HG03342 (cell line): ENCODE measurements at regions not wholly inside any gene's neighbourhood (a gene's known extent, or its start where the extent isn't known, plus 50 kb on each side); places are given as distances from the start of the nearest gene placed in this dataset.

ENCODE experiments used
- ATAC-seq: cut with Tn5 transposase; IDR thresholded peaks from one replicate; pipeline ENCODE4 v1.9.1; 2021; ENCODE audit warnings: mild to moderate bottlenecking, moderate library complexity; ENCODE audit not compliant: unreplicated experiment

DNA sequence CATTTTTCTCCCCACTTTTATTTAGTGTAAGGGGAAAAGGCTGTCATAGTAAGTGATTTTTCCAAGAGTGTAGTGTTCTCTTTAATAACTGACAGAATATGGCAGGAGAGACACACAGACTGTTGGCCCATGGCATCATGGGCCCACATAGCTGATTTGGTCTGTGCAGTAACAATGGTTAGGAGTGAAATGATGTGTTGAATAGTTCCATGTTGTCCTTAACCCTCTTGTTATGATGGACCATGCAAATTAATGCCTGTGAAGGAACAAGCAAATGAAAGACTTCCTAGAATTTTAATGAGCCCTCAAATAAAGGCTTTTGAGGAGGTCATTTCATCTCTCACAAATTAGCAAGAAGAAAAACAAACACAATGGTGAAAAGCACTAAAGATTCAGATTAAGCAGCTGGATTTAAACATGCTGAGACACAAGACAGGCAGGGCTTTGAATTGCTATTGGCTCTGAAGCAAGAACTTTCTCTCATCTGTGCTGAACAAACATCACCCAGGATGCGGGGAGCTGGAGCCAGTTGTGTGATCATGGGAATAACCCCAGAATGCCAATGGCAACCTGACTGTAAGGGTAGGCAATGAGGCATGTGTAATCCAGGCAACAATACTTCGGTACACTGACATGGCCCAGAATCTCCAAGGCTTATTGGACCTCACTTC lies 136.7 kb upstream of the VEPH1 start:
- ATAC-seq: no peak

DNA sequence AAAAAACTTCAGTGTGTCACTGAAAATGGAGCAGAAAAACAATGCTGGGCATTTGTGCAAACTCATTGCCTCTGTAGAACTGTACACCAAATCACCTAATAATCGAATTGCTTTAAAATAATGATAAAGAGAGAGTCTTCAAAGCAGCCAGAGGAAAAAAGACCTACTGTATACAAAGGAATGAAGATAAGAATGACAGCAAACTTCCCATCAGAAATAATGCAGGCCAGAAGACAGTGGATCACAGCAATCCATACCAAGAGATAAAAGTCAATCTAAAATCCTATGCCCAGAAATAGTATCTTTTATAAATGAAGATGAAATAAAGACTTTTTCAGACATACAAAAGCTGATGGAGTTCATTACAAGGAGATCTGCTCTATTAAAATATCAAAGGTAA lies 134.7 kb upstream of the VEPH1 start:
- no peak for ATAC-seq

DNA sequence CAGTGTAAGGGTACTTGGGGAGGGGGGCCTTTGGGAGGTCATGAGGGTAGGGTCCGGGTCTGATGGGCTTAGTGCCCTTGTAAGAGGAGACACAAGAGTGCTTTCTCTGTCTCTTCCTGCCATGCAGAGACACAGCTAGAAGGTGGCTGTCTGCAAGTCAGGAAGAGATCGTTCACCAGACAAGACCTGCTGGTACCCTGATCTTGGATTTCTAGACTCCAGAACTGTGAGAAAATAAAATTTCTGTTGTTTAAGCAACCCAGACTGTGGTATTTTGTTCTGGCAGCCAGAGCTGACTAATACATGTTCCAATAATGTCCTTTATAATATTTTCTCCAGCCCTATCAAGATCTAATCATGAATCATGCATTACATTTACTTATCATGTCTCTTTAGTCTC lies 130.0 kb upstream of the VEPH1 start:
- ATAC-seq: no peak

DNA sequence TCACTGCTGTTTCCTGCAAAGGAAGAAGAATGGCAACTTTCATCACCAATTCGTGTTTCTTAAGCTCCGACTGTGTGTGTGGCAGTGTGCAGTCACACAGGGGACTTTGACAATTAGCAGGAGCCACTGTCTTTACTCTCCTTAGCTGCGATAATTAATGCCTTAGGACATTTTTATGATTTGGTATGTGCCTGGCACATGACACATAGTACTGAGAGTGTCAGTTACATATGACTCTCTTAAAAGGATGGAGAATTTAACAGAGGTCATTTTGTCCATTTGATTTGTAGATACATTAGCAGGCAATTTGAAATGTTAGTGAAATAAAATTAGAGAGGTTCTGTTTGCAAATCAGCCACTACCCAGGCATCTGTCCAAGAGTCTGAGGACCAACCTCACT lies 128.9 kb upstream of the VEPH1 start:
- no peak for ATAC-seq

DNA sequence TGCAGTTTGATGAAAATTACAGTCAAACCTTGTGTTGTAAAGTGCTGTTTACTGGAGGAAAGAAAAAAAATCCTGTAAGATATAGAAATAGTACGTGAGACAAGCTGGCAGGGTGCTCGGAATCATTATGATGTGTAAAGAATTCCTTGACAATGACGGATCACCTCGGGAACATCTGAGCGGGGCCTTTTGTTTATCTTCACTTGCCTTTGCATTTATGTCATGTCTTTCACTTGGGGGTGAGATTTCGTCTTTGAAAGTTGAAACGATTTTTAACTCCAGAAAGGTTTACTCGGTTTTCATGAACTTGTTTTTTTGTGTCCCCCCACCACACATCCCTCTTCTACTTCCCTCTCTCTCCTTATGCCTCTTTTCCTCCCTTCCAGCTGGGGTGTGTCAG lies 128.3 kb upstream of the VEPH1 start:
- no peak for ATAC-seq

DNA sequence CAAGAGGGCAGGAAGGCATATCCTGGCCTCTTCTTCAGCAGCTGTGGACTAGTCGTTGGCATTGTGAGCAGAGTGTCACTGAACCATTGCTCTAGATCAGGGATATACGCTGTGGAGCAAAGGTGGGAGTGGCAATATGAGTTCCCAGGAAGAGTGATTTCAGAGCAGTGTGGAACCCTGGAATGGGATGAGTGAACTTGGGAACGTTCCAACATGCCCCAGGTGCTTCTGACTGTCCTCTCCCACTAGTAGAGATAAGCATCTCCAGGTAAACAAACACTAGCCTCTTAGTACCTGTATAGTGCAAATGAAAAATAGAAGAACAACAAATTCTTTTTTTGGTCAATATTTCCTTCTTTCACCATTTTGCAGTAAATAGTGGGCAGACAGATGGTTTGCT lies 123.6 kb upstream of the VEPH1 start:
- no peak for ATAC-seq

DNA sequence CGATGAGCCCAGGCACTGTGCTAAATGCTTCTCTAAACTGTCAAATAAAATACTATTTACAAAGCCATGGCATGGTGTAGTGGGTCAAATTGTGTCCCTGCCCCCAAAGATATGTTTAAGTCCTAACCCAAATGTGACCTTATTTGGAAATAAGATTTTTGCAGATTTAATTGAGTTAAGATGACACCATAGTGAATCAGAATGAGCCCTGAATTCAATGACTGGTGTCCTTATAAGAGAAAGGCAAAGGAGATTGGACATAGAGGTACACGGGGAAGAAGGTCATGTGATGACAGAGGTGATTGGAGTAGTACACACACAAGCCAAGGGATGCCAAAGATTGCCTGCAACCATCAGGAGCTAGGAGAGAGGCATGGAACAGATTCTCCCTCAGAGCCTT lies 121.6 kb upstream of the VEPH1 start:
- no peak for ATAC-seq

DNA sequence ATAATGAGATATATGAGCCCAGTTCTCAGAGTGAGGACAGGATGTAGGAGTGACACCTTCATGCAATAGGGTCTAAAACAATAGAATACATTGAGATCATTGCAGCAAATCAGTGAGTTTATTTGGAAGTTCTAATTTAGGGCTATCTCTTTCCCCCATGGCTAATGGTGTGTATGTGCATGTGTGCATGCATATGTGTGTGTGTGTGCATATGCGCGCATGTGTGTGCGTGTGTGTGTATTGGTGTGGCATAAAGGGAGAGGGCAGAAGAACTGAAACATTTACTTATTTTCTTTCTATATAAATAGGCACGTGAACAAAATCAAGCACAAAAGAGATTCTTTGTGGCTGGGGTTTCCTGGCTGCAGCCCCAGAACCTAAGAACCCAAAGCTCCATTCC lies 115.7 kb upstream of the VEPH1 start:
- ATAC-seq: no peak

DNA sequence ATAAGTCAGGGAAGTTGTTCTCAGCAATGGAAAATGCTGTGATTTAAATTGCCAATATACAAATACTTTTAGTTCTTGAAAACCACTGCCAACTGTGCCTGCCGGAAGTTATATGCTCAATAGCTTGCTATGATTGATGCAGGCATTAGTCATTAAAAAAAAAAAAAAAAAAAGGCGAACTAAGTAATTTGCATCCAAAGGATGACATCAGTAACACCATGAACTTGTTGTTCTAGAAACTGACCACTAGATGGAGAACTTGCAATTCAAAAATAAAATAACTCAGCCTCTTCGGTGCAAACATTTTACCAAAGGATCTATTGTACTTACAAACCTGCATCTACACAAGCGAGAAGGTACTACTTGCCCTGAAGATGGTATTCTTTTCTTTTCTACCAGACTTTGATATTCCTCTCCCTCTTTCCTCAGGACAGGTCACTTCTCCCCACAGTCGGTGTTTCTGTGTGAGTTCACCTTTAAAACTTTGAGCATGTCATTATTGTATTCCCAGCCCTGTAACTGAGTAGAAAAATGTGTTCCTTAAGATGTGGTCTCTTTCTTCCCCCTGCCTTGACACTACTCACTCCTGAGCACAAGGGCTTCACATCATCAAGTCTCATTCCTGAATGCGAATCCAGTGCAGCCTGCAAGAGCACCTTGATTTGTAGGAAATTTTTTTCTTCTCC lies 115.0 kb upstream of the VEPH1 start:
- ATAC-seq: peak; percentile 78

DNA sequence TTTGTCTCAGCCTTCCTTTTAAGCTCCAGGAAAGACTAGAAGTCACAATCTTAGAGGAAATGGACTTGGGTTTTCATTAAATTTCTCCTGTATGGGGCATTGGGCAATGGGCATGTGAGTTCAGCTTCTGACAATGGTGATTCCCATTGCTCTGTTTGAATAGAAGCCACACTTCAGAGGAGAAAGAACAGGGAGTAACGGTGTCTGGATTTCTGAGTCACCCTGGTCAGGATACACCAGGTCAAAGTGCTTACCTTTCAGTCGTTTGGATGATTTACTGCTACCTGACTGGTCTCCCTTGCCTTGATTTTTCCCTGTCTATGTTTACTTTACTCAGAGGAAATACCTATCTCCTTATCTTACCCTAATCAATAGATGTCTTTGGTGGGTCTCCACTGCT lies 111.7 kb upstream of the VEPH1 start:
- ATAC-seq: no peak

DNA sequence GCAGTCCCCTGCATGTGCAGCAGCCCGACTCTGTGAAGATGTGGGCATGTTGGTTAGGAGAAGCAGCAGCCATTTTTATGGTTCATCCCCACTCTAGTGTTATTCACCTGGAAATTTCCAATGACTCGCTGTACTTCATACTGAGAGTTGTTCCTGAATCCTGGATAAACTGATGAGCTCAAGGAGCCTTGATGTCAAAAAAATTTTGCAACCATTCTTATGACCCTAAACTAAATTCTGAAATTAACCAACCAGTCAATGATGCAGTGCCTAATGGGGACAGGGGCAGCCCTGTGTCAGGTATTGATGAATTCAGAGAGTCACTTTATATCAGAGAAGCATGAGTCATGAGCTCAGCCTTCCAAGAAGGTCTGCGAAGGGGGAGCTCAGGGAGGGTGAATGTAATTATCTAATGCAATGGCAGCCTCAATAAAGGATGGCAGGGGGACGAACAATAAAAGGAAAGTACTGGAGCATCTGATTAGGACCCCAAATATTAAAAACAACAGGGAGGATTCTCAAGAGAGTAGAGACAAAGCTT lies 108.4 kb upstream of the VEPH1 start:
- ATAC-seq: no peak

DNA sequence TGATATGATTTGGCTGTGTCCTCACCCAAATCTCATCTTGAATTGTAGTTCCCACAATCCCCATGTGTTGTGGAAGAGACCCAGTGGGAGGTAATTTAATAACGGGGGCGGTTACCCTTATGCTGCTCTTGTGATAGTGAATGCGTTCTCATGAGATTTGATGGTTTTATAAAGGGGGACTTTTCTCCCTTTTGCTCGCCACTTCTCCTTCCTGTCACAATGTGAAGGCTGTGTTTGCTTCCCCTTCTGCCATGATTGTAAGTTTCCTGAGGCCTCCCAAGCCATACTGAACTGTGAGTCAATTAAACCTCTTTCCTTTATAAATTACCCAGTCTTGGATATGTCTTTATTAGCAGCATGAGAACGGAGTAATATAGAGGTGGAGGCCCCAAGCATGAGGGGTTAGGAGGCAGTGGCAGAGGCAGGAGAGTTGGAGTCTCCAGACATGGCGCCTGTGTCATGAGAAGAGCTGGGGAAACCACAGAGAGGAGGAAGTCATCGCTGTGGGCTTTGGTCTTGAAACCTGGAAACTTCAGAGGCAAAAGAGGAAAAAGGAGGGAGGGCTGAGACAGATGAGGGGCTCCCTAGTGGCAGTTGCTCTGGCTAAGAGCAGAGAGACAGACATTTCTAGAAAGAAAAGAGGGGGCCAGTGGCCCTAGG lies 107.8 kb upstream of the VEPH1 start:
- ATAC-seq: no peak

DNA sequence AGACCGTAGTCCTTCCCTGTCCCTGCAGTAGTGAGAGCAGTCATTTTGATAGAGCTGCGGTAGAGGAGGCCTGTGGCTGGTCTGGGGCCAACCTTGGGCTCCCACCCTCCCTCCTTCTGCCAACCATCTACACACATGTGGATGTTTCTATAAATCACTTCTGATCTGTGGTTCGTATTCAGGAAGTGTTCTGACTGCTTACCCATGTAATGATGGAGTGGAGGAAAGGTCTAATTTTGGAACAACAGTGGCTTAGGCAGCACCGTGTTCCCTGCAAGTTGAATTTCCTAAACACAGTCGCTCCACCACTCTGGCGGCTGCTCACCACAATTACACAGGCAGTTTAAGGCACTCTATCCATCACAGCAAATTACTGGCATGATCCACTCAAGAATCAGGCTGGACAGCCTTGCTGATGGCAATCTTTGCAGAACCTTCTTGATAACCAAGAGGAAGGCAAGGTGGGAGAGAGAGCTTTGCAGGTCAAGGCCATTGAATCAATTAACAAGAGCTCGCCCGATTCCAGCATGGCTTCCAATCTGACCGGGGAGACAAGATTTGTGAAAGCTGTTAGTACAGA lies 104.7 kb upstream of the VEPH1 start:
- no peak for ATAC-seq

DNA sequence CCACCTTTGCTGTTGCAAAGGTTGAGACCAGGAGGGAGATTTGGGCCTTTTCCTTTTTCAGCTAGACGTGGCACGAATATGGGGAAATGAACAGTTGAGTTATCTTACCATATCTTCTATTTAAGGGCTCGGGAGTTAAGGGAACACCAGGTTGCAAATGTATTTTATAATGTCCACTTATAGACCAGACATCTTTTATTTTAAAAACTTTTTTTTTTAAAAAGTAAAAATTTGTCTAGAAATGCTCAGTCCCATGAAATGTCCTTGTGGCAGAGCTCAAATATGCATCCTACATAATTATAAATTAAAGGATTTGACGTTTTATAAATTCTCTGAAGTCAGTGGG lies 103.6 kb upstream of the VEPH1 start:
- no peak for ATAC-seq

DNA sequence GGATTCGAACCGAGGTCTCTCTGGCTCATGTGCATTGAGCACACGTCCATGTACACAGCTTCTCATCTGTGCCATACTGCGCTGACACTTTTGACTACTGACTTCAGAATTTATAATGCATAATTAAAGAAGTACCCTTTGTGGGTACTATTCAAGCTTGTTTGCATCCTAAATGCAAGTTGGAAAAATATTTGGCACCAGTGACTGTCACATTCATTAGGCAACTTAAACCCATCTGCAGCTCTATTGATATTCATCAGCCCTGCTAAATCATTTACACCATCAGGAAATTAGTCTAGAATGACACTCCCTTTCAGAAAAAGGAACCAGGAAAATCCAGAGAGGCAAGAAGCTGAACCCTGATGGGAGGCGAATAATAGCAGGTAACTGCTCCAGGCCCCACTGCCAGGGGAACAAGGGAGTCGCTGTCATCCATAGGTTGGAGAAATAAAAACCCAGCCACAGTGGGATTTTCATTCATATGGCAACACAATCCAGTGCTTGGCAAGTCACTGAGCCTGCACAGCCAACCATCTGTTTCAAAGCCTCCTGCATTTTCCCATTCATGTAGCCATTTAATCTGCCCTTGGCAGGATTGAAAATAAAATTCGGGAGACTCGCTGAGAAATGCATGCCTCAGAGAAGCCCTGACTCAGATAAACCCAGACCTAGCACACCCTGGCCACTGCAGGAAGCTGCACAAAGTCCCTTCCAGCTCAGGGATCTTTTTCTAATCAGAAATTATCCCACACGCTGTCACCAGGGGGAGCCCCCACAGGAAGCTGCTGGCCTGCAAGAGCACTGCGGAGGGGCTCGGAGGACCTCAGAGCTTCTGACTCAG lies 103.0 kb upstream of the VEPH1 start:
- ATAC-seq: peak; percentile 93

DNA sequence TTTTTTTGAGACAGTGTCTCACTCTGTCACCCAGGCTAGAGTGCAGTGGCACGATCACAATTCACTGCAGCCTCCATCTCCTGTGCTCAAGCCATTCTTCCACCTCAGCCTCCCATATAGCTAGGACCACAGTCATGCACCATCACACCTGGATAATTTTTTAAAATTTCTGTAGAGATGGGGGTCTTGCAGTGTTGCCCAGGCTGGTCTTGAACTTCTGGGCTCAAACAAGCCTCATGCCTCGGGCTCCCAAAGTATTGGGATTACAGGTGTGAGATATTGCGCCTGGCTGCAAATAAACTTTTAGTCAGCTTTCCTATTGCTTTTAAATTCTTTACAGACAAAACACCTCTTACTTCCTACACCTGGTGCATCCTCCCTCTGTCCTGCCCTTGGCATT lies 102.1 kb upstream of the VEPH1 start:
- ATAC-seq: no peak

DNA sequence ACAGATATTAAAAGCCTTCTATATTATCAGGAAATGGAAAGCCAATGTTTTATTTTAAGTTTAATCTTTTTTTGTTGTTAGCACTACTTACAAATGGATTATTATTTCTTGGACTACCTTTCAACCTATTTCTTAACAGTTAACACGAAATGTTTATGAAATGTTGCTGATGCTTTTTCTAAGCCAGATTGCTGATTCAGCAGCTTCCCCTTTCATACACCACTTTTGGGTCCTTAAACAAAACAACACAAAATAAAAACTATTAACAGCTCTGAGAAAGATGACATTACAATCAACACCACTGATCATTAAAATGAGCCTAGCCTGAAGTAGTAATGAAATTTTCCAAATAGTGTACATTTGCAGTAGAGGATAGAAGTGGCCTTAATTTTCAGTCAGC lies 99.2 kb upstream of the VEPH1 start:
- ATAC-seq: no peak

DNA sequence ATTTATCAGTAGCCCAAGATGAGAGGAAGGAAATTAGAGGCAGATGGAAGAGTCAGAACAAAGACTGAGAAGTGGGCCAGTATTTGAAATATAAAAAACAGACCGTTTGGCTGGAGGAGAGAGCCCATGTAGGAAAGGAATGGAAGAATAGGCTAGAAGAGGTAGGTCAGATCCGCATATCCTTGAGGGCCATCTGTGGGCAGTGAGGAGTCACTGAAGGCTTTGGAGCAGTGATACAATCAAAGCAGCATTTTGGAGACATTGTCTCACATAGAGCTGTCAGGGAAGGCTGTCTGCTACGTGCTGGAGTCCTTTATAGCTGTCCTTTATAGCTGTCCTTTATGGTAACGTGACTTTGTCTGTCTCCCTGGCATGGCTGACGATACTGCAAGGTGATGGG lies 92.0 kb upstream of the VEPH1 start:
- no peak for ATAC-seq

DNA sequence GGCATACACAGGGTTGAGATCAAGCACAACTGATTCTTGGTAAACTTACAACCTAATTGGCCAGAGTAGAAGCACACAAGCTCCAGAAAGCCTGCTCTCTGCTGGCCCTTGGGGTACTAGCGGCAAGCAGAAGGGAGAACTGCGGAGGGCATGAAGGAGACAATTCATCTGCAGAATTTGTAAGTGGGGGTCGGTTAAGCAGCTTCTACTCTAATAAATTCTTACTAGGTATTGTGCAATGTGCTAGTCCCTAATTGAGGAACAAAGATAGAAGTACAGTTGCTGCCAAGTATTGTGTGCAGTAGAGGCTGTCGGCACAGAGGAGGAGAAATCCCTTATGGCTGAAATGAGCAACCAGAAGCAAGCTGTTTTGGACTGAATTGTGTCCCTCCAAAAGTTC lies 91.2 kb upstream of the VEPH1 start:
- ATAC-seq: no peak

DNA sequence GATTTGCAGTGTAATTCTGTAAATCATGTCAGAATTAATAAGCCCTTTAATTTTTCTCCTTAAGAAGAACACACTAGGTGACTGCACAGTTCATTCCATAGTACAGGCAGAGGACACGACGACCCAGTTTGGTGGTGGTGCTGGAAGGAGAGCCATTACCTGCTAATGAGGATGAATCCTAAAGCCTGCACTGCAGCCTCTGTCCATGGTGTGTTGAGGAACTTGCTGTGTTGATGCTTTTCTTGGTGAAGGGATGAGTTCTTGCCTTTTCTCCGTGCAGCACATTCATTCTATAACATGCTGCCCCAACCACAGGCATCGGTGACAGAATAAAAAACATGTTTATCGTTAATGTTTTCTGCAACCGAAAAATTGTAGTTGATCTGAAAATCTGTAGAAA lies 89.6 kb upstream of the VEPH1 start:
- no peak for ATAC-seq

DNA sequence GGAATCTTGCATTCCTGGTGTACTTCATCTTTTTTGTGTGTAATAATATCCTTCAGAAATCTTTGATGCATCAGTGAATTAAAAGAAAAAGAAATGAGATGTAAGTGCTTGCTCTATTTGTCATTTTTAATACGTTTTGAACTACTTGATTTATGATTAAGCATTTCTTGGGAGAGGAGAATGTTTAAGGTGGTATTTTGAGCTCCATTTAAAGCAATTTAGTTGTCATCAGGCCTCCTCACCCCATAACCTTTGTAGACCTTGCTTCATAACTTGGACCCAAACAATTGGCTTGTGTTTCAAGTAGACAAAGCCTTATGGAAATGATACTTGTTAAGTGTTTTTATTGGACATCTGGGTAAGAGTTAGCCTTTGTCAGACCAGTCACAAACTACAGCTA lies 87.1 kb upstream of the VEPH1 start:
- ATAC-seq: no peak
